HuH-7 (cell line): ENCODE measurements at regions not wholly inside any gene's neighbourhood (a gene's known extent, or its start where the extent isn't known, plus 50 kb on each side); places are given as distances from the start of the nearest gene placed in this dataset.
"Not testable (repeated sequence)": the region's sequence is repeated elsewhere in the genome, so short reads cannot be mapped to it uniquely, and the experiment has no call there.

Experiments used
- DNase-seq: peaks from one replicate; pipeline ENCODE4 v3.0.0; 2011; ENCODE audit warnings: low spot score

DNA sequence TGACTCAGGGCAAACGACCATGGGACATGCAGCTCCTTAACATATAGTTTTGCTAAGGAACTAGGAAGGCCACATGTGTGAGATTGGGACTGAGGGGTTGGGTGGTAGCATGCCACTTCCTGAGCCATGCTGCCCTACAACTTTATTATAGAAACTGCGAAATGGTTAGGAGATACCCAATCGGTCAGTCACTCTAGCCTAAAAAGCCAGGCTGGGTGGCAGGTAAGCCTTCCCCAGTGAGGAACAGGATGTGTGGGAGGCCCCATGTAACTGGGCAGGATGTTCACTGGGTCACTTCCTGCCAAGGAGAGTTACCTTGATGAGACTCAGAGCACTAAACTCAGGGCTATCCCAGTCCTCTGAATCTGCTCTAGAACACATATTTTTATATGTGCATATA is 123.5 kb downstream of the MAP3K7 start:
- no peak for DNase-seq

DNA sequence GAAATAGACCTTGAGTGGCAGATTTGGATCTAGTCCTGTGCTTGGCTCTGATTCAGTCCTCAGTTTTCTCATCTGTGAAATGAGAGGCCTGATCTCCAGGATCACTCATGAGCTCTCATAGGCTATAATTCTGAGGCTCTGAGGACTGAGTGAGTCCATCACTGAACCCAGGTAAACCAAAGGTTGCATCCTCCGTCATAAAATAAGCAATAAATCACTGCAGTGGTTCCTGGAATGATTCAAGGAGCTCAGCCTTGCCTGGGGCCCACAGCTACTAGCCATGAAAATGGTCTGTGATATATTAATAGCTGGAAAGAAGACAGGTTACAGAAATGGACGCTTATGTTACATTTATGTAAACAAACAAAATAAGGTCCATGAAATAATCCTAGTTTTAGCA is 124.8 kb downstream of the MAP3K7 start:
- DNase-seq: no peak

DNA sequence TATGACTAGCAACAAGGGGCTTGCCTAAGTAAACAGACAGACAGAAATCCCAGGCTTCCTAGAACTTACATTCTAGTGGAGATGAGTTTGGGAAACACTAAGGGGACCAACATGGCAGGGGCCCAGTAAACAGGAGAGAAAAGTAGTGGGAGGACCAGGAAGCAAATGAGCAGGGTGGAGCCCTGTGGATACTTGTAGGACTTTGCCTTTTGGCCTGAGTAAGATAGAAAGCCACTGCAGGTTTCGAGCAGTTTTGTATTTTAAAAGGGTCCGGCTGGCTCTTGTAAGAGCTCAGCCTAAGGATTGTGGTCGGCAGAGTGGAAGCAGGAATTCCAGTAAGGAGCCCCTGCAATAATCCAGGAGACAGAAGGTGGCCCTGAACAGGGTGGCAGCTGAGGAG is 125.5 kb downstream of the MAP3K7 start:
- DNase-seq: no peak

DNA sequence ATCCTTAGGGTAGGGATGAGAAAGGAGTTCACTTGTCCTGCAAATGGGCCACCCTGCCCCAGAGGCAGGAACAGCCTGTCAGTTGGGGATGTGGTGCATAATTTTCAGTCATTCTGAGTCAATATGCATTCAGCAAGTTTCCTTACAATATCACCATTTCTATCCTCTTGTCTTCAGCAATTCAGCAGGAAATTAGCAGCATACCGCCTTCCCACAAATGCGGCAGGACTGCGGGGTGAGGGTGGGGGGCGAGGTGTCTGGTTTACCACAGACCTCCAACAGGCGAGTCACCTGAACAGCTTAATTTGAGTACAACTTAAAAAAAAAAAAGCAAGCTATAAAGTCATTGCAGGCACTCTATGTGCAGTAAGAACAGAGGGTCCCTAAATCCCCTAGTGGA is 126.8 kb downstream of the MAP3K7 start:
- no peak for DNase-seq

- DNase-seq: no peak
Observed at GRCh38 chr6:90459225-90459758, 127.6 kb downstream of the MAP3K7 start.

GRCh38 chr6:90458353-90459224 is 128.3 kb downstream of the MAP3K7 start:
- no peak for DNase-seq

DNA sequence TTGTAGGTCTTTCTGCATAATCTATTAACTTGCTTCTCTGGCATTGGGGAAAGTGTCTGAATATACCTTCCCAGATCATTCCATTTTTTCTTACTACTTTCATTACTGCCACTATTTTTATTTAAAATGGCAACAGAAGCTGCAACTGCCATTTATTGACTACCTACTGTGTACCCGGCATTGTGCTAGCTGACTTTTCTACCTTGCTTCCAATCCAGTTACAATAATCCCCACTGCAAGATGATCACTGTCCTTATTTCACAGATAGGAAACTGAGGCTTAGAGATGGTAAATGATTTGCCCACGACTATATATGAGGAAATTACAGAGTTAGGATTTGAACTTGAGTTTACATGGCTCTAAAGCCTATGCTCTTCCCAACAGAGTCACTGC is 129.0 kb downstream of the MAP3K7 start:
- no peak for DNase-seq

DNA sequence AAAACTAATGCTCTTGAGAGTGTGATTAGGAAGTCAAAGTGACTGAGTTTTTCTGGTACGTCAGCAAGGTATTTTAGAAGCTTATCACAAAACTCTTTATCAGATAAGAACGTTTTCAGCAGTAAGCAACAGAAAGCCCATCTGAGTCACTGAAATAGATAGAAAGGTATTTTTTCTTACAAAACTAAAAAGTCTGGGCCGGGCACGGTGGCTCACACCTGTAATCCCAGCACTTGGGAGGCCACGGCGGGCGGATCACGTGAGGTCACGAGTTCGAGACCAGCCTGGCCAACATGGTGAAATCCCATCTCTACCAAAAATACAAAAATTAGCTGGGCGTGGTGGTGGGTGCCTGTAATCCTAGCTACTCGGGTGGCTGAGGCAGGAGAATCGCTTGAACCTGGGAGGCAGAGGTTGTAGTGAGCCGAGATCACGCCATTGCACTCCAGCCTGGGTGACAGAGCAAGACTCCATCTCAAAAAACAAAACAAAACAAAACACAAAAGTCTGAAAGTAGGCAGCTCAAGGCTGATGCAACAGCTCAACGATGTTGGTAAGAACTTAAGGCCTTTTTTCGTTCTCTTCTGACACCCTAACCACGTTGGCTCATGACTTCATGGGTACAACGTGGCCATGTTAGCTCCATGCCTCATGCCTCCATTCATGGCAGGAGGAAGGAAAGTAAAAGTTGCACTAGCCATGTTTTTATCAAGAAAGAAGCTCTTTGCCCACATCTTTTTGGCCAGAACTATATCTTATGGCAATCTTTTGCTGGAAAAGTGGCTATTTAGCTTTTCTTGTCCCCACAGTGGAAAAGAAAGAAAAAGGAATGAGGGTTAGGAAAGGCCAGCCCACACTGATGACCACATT is 129.6 kb downstream of the MAP3K7 start:
- DNase-seq: not testable (repeated sequence)

DNA sequence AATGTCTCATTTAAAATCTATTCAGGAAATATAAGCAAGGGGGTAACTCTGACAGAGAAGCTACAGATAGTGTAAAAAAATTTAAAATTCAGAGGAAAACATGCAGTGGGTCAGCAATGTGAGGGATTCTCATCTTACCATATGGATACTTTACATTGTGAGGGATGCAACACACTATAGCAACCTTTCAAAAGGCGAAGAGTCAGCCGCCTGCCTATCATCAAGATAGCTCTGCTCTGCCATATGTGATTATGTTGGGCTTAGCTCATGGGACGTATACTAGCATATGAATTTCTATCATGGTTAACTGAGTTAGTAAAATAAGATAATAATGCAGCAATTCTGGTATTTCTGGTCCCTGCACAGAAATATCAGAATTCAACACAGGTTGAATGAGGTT is 130.9 kb downstream of the MAP3K7 start:
- DNase-seq: no peak

- DNase-seq: no peak
Observed at GRCh38 chr6:90454836-90455427, 131.9 kb downstream of the MAP3K7 start.

DNA sequence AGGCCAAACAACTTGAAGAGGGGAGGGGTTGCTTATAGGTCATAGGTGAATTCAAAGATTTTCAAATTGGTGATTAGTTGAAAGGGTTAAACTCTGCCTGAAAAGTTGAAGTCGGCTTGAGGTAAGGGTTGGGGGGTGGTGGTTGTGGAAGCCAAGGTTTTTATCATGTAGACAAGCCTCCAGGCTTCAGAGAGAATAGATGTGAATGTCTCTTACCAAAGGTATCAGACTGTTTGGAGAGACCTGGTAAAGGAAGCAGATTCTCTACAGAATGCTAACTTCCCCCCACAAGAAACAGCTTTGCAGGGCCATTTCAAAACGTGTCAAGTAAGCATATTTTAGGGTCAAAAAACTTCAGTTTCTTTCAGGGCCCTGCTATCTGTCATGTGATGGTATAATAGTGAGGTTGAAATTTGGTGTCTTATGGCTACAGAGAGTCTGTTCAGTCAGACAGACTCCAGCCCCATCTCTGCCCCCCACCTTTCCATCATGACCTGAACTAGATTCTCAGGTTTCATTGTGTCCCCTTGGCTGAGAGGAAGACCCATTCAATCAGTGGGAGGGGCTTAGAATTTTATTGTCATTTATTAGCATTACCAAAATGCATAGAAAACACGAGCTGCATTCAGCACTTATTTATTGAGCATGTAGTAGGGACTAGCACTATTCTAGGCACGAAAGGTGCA is 136.5 kb downstream of the MAP3K7 start:
- no peak for DNase-seq

DNA sequence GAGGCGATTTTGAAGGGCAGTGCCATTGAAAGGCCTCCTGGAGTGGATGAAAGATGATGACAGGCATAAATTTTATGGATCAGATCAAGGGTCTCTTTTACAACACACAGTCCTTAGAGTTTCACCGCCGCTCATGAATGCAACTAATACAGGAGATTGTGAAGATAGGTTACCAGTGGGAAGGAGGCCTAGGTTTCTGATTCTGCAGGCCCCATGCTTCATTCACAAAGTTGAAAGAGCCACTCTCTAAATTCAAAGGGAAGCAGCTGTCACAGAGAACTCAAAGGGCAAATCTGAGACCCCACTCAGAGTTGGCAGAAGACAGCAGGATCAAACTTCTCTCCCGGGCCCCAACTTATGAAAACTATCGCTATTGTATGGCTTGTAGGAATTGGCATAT is 137.6 kb downstream of the MAP3K7 start:
- DNase-seq: no peak

- DNase-seq: no peak
Observed at GRCh38 chr6:90448836-90449235, 138.0 kb downstream of the MAP3K7 start.

GRCh38 chr6:90446164-90446563 is 140.7 kb downstream of the MAP3K7 start:
- no peak for DNase-seq

DNA sequence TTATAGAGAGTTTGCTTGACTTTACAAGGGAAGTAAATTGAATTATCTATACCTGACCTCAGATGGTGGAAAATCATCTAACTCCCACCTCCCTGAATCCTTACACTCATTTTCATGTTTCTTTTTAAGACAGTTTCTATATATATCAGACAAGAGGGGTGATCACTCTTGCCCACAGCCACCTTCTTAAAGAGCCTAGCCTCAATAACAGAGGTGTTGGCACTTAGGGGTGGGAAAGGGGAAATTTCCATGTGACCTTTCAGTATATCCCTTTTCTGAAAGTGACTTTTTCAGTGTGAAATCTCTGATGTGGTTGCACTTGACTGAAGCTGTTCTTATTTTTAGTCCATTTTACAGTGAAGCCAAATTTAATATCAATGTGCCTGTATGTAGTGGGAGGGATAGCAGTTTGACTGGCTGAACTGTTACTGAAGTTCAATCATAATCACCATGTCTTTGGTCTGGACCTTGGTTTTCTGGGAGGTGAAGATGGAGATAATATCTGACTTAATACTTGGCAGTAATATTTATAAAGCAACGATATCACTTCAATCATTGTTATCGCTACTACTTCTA is 141.3 kb downstream of the MAP3K7 start:
- no peak for DNase-seq

DNA sequence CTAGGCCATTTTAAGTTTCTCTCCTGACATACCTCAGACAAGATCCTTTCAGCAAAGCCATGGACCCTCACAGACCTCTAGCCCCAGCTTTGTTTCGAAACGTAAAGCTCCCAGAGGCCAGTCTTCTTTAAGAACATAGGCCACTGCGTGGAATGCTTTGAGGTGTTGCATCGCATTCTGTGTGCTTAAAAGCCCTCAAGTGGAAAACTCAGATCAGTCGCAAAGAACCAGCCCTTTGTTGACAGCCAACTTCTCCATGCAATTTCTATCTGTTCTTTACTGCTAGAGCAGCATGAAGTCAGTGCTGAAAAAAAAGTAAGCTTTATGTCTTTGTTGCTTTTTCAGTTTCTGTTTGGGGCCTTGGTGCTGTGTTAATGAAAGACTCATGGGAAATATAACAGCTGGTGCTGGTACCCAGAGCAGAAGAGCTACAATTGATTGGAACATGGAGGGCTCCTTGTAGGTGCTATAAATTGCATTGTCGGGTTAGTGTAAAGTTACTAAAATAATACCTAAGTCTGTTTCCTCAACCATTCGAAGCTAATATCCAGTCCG is 142.6 kb downstream of the MAP3K7 start:
- DNase-seq: no peak

DNA sequence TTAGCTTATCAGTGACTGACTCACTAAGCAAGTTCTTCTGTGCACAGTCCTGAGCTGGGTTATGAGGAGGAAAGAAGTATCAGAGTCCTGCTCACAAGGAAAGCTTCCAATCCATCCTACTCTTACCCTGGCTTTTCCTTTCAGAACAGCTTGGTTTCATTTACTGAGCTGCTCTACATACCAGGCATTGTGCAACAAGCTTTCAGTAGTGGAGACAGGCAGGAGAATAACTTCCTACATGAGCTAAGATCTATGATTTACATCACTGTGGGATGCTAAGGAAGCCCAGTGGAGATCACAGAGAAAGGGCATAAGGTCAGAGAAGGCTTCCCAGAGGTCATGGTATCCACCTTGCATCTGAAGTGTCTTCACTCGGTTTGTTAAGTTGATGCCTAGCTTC is 144.5 kb downstream of the MAP3K7 start:
- DNase-seq: no peak

DNA sequence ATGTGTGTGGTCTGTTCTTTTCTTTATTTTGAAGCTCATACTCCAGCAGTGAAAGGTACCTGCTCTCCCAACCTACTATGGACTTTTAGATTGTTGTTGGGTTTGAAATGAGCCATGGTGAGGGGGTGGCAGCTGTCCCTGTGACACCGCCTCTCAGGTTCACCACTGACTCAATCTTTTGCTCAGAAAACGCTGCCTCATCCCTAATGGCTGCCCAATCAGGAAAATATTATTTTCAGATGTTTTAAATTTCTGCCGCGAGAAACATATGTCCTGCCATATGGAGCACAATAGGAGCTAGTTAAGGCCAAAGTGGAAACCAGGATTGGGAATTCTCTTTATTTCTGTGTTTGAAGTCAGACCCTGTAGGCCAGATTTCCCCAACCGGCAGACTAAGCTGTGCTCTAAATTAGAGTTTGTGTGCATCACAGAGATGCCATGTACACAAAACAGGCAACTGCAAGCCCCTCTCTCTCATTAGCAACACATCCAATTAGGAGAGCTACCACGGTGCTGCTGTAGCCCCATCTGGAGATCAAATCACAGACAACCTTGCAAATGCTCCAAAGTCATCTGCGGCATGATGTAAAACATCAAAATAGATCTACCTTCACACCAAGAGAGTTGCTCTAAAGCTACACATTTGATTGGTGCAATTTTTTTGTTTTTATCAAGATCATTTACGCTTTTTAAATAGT is 144.1 kb upstream of the BACH2 start:
- DNase-seq: no peak

DNA sequence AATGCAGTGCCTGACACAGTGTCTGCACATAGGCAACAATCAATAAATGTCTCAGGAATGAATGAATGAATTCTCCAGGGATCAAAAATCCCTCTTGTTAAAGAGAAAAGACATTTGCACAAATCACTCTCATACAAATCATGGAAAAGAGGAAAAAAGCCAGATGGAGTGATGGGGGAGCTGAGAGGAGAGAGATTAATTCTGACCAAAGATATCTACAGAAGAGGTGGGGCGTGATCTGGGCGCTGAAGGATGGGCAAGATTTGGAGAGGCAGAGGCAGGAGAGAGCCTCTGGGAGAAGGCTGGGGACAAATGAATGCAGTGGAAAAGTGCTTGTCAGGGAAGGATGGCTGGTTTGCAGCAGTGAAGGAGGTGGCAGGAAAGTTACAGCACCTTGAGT is 142.9 kb upstream of the BACH2 start:
- no peak for DNase-seq

GRCh38 chr6:90436403-90436802 is 139.8 kb upstream of the BACH2 start:
- no peak for DNase-seq
